MM.1S (cell line): ENCODE measurements at regions not wholly inside any gene's neighbourhood (a gene's known extent, or its start where the extent isn't known, plus 50 kb on each side); places are given as distances from the start of the nearest gene placed in this dataset.

Source experiments
- CTCF ChIP-seq: fragments of 300-600 bp; sonication (generic); IDR thresholded peaks from 2 replicates; pipeline ENCODE4 v1.5.1; 2016; ENCODE audit warnings: antibody characterized with exemption, low read length, mixed read lengths
- EZH2 ChIP-seq: fragments of 300-600 bp; sonication (generic); optimal IDR thresholded peaks from 2 replicates; pipeline ENCODE3; 2017; ENCODE audit warnings: low read depth, mild to moderate bottlenecking, antibody characterized with exemption, low read length, mixed read lengths
- EZH2phosphoT487 ChIP-seq: fragments of 300-600 bp; sonication (generic); IDR thresholded peaks from 2 replicates; pipeline ENCODE4 v1.6.1; 2018; ENCODE audit warnings: antibody characterized with exemption, low read length

- TF ChIP-seq CTCF (no peak), EZH2phosphoT487 (no peak), EZH2 (no peak)
Observed at GRCh38 chr10:84908491-84908890, 580.1 kb downstream of the CCSER2 start.
